Renal pelvis (tissue), 1 donor: ENCODE measurements at regions not wholly inside any gene's neighbourhood (a gene's known extent, or its start where the extent isn't known, plus 50 kb on each side); places are given as distances from the start of the nearest gene placed in this dataset.
A peak's percentile ranks its signal among the peaks of the same experiment; 100 is the strongest.

Experiments used
- DNase-seq: peaks from one replicate; pipeline ENCODE4 v3.0.0-alpha.2; 2013

DNA sequence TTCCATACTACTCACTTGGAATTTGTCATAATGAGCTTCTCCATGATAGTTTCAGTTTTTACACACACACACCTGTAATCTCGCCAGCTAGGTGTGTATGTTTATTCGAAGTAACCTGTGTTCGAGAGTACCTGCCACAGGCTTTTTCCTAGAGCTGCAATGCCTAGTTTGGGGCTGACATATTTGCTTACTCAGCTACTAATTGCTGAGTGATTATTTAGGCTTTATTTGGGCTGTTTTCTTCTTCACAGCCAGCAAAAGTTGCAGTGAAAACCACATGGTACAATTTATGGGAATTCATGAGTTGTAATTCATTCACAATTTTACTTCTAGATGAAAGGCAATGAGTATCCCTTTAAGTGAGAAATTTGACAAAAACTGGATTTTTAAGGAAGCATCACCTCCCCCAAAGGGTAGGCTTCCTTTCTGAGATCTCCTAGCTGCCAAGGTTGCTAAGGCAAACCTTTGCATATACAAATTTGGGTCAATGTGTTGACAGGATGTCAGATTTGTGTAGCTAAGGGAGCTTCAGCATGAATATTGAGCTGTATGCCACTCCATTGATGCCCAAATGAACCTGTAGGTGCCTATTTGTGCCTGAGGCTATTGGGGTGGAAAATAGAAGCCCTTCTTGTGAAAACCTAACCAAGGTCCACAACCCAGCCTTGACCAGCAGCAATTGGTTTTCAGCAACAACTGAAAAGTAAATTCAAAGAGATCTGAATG, 108.7 kb upstream of the OTX2 start:
- no peak for DNase-seq

DNA sequence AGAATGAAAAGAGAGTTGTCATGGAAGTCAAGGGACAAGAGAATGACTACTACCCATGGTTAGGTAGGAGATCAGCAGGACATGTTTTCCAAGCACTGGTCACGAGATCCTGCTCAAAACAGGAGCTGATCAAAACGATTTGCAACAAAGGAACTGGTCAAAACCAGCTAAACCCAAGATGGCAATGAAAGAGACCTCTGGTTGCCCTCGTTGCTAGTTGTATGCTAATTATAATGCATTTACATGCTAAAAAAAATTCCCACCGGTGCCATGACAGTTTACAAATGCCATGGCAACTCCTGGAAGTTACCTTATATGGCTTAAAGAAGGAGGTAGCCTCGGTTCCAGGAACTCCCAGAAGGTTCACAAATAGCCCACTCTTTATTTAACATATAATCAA, 95.0 kb upstream of the OTX2 start:
- DNase-seq = no peak

DNA sequence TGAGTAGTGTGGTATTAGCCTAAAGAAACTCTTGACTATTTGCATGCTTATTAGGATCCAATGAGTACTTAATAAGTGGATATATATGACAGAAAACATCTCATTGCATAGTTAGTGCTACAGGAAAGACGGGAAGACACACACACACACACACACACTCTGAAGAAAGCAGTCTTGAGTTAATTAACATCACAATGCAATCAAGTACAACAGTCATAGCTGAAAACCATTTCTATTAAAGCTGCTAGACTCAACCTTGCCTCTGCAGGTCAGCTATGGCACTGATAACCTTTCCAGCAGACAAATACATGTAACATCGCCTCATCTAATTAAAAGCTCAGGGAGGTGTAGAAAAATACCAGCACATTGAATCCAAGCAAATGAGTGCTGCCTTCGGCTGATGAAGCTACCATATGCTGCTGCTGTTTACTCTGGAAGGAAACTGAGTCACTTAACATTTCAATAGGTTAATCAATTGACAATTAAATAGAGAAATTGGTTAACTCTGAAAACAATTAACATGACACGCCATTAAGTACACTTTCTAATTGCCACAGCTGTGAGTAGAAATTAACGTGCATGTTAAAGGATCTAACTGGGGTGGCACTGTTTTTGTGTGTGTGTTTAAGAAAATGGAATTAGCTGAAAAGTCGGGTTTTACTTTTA, 93.2 kb upstream of the OTX2 start:
- no peak for DNase-seq

DNA sequence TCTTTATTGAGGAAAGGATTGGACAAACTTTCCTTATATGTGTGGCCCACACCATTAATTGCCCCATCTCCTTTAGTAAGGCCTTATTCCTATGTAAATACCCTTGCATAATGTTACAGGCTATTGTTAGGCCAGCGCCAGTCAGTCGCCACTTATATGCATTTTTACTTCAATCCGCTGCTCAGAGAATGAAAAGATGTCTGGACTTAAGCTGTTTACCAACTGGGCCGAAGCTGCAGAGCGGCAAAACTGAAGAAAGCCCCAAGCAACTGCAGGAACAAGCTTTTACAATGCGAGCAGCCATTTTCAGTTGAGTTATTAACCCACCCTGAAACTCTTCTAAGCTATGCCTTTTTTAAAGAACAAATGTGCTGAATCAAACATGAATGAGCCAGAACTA, 92.1 kb upstream of the OTX2 start:
- no peak for DNase-seq

DNA sequence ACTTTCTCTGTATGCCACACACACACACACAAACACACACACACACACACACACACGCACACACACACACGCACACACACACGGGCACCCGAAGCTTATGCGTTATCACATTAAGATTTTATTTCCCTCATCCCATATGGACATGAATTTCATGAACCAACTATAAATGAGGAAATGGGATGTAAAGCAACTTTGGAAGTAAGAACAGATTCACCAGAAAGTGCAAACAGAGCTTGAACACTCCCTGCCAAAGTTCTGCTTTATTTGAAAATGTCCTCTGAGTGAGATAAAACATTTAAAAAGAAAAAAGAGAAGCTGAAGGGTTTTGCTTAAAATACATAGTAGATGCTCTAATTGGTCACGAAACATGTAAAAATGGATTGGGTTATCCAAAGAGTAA, 90.4 kb upstream of the OTX2 start:
- DNase-seq = no peak

DNA sequence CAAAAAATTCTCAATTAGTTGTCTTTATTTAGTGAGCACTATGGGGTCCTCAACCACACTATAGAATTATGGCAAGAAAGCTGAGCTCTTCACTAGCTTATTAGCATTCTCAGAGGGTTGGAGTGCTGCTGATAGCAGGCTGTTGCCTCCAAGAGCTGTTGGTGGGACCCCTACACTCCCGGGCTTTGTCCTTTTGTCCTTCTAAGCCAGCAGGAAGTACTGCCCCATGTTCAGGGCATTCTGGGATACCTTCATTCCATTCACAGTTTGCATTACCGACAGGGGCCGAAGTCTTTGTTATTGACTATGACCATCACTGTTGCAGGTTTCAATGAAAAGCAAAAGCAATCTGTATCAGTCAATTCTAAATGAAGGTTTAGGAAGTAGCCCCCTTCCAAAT, 89.5 kb upstream of the OTX2 start:
- DNase-seq = no peak

DNA sequence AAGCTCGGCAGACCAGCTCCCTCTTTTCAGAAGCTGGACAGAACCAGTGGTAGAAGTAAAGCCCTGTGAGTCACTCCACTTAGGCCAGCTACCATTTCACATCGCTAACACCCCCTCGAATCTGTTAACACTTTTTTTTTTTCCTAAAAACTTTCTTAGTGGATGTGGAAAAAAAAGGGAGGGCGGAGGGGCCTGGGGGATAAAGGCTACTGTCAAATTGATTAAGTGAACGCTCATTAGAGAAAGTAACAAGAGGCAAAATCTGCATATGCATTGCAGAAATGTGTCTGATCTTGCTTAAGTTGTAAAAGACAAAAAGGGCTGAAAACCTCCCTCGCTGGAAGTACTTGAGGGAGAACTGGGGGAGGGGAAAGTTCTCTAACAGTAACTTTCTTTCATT, 86.6 kb upstream of the OTX2 start:
- DNase-seq = no peak

DNA sequence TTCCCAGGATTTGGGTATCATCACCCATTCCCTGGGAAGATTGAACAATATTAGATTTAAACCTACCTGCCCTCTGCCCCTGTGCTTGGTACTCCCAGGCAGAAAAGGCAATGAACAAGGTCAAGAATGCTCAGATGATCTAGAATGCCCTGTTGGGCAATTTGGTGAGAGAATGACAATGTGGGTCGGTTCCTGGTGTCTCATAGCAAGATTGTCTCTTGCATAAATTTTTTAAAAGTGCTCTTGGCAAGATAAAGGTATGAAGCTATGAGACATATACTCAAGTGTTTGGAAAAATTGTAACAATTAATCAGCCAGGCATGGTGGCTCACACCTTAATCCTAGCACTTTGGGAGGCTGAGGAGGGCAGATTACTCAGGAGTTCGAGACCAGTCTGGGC, 86.0 kb upstream of the OTX2 start:
- DNase-seq = no peak

DNA sequence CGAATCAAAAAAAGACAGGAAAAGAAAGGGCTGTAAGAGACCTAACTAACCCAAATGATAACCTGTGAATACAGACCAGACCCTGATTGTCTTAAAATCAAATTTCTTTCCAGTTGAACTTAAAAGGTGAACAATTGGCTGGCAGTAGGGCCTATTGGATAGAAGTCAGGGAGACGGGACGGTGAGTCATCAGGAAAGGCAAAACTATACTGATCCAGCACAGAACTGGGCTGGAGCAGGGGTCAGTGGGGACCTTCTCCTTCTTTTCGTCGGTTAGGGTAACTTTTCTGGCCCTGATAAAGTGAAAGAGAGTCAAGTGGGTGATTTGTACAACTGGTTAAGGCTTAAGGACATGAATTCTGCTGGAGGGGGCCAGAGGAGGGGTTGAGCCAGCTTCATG, 84.9 kb upstream of the OTX2 start:
- DNase-seq = no peak

DNA sequence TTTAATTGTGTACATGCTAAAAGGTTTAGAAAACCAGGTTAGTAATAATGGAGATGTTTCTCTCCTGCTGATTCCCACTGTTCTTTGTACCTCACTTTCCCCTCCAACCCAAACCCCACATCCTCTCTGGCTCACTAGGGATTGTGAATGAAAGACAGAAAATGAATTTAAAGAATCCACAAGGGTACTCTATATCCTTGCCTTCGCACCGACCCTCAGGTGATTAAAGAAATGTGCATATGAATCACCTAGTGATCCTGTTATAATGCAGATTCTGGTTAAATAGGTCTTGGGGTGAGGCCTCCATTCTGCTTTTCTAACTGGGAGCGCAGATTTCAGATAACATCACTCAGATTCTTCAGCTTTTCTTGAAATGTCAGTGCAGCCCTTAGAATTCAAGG, 84.3 kb upstream of the OTX2 start:
- no peak for DNase-seq

DNA sequence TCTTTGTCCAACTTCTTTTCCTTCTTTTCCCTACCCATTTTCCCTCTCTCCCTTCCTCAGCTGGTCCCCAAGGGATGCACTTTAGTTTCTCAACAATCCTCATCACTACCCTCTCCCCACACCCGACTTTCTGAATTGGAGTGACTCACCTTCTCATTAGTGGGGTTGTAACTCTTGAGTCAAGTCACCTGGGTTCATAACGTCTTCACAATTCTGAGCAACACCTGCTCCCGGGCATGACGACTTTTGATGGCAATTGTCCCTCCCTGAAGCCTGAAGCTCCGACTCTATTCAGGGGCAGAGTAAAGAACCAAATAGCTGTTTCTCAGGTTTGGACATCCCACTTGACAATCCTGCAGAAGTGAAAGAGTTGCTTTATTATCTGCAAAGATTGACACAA, 82.7 kb upstream of the OTX2 start:
- no peak for DNase-seq

DNA sequence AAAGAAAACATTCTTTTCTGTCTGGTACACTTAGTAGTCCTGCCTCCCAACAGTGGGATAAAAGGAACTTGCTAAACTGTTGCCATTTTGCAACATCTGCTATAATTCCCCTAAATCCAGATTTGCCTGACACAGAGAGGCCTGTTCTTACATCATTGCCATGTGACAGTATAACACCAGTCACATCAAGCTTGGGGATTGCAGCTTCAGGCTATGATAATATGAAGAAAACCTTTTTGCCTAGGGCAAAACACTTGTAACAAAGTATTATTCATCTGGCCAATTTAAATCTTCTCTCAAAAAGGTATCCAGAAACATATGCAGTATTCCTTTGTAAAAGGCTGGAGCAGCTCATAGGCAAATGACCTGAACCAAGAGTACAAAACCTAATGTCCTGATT, 80.9 kb upstream of the OTX2 start:
- no peak for DNase-seq

DNA sequence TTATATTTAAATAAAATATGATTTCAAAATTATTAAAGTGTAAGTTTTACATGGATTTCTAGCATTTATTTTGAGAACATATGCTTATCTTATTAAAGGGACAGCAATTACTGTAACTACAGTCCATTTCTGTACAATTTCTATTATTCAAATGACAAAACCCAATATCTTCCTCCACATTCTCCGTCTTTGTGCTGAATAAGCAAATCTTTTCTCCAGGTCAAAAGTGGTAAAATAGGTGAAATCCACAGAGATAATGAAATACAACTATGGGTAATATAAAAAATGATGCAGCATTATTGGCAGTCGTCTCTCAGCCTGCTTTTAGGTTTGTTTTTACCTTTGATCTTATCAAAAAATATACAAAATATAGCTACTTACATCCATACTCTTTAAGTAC, 79.4 kb upstream of the OTX2 start:
- DNase-seq = no peak

DNA sequence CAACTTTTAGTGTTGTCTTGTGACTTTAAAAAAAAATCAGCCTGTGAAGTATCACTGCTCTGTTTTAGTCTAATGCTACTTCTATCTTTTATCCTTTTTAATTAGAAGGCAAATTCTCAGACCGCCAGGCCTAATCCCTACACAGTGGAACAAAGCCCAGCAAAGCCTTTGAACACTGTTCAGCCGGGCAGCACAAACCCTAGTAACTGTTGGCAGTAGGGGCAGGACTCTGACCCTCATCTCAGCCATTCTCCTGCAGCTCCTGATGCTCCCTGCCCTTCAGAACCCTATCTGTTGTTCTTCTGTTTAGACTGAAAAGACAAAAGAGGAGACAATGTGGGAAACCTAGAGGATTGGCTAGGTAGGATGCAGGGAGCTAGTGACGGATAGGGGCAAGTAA, 78.0 kb upstream of the OTX2 start:
- no peak for DNase-seq

DNA sequence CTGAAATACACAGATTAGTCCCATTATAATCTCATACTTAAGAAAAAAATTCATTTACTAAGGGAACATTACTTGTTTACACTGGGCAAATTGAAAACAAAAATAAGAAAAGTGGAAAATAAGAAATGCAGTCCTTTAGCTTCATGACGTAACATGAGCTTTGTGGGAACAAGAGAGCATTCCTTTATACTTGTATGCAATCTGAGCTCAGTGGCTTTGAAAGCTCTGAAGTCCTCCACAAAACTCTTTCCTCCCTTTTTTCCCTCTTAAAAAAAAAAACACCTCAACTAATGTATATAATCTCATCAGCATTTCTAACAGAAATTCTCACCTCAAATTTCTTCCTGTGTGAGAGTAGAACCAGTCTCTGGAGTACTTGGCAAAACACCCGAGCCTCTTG, 76.9 kb upstream of the OTX2 start:
- DNase-seq = peak; percentile 20

DNA sequence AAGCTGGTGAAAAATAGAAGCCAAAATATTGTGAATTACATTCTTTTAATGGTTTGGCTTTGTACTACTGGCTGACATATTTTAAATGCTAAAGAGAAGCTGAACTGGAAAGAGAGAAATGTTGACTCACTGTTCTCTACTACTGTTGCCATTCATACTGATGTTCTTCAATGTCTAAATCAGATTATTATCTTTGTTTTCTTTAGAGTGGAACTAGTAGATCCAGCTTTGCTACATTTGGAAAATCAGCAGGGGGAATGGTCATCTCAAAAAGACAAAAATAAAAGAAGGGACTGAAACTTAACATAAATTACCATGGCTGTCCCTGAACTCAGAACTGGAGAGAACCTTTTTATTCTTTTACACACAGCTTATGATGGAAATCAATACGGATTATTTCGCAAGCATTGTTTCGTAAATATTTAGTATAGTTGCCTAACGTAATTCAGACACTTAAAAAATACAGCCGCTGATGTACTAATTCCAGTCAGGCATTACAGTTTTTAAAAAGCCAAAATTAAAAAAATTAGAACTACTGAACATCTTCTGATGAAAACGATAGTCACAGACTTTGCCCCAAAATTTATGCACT, 76.3 kb upstream of the OTX2 start:
- DNase-seq = no peak

DNA sequence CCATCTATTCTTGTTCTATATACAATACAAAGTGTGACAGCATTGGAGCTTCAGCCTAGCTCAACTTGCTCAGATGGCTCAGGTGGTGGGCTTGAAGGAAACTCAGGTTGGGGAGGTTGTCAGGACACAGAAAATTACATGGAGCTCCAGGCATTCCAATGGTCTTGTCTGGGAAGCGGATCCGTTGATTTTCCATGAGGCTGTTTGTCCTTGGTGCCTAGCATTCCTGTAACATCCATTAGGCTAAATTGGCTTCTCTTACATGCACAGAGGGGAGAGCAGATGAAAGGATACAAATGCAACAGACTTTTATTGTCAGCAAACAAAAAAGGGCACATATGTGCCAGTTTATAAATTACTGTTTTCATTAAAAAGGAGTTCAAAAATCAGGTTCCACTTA, 75.5 kb upstream of the OTX2 start:
- no peak for DNase-seq

DNA sequence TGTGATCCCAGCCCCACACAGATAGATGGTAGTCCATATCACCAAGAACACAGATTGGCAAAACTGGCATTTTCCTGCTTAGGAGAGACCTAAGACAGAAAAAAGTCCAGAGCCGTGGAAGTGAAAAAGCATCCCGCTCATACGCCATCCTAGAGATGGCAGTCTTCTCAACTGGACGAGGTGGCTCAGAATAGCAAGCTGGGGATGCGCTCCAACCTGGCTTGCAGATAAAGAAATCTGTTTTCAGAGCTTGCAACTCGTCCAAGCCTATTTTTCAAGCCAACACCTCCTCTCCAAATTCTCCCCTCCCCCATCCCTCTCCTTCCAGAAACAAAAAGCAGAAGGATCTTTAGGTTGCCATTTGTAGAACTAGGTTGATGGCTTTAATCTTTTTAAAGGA, 74.3 kb upstream of the OTX2 start:
- no peak for DNase-seq

DNA sequence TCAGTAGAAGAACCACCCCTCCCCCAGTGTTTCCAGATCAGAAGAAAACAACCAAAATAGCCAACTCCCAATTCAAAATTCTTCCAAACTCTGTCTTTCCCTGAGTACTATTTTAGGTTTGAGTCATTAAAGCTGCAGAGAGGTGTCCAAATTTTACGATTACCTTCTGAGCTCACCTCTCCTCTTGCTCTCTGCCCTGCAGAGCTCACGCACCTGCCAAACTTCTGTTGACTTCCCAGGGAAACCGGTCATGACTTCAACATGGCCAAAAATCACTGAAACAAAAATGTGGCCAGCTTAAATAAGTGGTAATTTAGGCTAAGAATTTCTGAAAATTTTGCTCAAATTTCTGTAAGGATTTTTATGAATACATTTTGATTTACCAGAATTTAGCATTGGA, 70.9 kb upstream of the OTX2 start:
- no peak for DNase-seq

DNA sequence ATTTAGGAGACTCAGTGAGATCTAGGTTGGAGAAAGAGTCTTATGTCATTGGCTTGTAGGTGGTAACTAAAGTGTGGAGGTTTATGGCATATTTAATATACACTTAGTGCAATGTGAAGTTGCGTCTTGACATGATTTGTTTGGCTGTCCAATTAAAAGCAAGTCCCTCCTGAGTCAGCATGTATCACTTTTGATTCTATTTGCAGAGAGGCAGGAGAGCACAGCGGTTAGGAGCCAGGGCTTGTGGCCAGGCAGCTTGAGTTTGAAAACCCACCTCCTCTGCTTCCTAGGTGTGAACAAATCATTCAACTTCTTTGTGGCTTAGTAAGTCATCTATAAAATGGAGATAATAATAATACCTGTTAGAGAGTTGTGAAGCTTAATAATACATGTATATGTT, 68.5 kb upstream of the OTX2 start:
- DNase-seq = no peak

DNA sequence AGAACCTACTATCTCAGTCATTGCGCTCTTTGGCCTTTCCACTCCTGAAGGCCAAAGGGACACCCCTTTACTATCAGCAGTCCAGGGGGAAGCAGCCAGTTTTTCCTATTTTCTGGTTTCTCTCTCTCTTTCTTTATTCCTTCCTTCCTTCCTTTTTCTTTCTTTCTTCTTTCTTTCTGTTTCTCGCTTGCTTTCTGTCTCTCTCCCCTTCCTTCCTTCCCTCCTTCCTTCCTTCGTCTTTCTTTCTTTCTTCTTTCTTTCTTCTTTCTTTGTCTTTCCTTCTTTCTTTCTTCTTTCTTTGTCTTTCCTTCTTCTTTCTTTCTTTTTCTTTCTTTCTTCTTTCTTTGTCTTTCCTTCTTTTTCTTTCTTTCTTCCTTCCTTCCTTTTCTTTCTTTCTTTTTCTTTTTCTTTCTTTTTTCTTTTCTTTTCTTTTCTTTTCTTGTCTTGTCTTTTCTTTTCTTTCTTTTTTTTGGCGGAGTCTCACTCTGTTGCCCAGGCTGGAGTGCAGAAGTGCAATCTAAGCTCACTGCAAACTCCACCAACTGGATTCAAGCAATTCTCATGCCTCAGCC, 64.9 kb upstream of the OTX2 start:
- DNase-seq = no peak

DNA sequence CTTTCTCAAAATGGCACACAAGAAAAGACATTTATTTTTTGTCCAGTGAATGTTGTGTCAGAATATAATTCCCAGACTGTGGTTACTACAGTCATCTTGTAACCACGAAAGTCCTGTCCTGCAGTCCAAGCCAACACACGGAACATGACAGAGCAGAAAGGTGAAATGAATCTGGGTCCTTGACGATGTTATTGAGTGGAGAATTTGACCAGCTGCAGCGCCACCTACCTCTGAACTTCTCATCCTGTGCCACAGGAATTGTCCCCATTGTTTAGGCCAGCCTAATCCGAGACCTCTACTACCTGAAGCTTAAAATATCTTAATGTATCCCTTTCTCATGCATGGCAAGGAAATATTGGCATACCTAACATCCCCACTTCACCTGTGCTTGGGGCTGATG, 64.1 kb upstream of the OTX2 start:
- no peak for DNase-seq

DNA sequence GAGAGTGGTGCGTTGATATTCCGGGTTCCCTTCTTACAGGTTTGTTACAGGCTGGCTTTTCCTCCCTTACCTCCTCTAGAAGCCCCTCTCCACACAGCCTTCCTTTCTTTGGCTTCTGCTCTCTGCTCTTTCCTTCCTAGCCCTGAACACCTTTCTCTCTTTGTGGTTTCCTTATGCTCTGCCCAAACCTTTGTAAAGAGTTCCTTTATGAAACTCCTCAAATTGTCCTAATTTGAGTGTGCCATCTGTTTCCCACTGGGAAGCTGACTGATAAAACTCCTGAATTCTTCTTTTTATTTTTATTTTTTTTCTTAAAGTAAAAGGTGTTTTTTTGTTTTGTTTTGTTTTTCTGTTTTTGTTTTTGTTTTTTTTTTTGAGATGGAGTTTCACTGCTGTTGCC, 60.1 kb upstream of the OTX2 start:
- no peak for DNase-seq

DNA sequence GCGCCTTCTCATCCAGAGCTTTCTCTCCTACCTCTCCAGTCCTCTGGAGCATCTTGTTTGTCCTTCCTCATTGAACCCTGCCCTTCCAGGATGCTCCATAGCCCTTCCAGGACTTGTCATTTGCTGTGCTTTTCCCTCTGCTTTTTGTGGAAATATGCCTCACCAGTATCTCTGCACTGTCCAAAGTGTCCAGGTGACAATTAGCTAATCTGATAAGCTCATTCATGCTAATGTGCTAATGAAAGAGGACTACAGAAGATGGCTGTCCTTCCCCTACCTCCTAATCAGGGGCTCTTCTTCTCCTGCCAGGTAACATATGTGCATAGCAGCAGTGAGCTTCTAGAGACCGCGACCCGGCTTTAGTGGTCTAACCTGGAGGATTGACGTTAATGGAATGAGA, 58.4 kb upstream of the OTX2 start:
- DNase-seq = no peak
